ENCODE measurements at regions not wholly inside any gene's neighbourhood (a gene's known extent, or its start where the extent isn't known, plus 50 kb on each side); places are given as distances from the start of the nearest gene placed in this dataset.

DNA sequence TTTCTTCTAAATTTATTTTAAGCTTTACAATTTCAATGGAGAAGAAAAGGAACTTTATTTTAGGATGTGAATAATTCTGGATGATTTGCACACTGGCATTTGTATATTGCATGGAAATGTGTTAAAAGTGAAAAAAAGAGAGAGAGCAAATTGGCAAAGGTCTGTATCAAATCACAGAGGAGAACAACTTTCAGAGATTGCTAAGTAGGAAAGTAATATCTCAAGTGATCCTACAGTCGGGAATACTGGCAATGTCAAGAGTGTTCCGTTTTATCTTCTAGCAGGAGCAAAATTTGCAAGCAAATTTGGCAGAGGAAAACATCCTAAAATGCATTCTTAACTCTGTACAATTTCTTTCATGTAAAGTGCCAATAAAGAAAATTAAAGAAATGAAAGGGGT, 97.1 kb upstream of the TMC3 start:
- H3K9ac ChIP-seq (ENCODE audit: low read length), result no peak overlapping the region
- no peaks in the 10 kb centered on the region for H3K36me3 ChIP-seq (ENCODE audit: control insufficient read depth, insufficient read depth, low read length)
- H3K9me3 ChIP-seq (ENCODE audit: control insufficient read depth, insufficient read depth, low read depth, low read length), result no peaks in the 10 kb centered on the region
- H3K4me1 ChIP-seq (ENCODE audit: control insufficient read depth, insufficient read depth, low read length), result no peaks in the 10 kb centered on the region
- H3K27ac ChIP-seq (ENCODE audit: low read depth, low read length), result no peak overlapping the region
- no peak overlapping the region for H3K4me3 ChIP-seq (ENCODE audit: low read depth, low read length)
- H3K27me3 ChIP-seq (ENCODE audit: control insufficient read depth, insufficient read depth, low read length), result no peaks in the 10 kb centered on the region

DNA sequence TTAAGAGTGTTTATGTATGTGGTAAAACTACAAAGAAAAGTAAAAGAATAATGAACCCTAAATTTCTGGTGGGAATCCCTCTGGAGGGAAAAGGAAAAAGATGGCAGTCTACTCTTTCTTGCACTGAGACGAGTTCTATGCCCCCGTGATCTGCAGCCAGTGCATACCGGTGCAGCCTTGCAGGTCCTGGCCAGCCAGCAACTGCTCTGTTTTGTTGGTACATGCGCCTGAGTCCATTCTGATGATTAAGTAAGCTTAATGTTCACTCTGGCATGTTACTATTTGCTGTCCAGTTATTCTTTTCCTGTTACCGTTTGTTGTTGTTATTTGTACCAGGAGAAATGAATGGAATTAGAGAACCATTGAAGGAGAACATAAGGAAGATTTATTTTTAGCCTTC, 95.1 kb upstream of the TMC3 start:
- Histone ChIP-seq H3K27ac (ENCODE audit: low read depth, low read length) (no peak overlapping the region), H3K4me1 (ENCODE audit: control insufficient read depth, insufficient read depth, low read length) (no peaks in the 10 kb centered on the region), H3K27me3 (ENCODE audit: control insufficient read depth, insufficient read depth, low read length) (no peaks in the 10 kb centered on the region), H3K9me3 (ENCODE audit: control insufficient read depth, insufficient read depth, low read depth, low read length) (no peaks in the 10 kb centered on the region), H3K36me3 (ENCODE audit: control insufficient read depth, insufficient read depth, low read length) (no peaks in the 10 kb centered on the region), H3K9ac (ENCODE audit: low read length) (no peak overlapping the region), H3K4me3 (ENCODE audit: low read depth, low read length) (no peak overlapping the region)

- H3K4me1 ChIP-seq (ENCODE audit: control insufficient read depth, insufficient read depth, low read length), result no peaks in the 10 kb centered on the region
- H3K9me3 ChIP-seq (ENCODE audit: control insufficient read depth, insufficient read depth, low read depth, low read length), result no peaks in the 10 kb centered on the region; the same call in 1 of the 2 replicates
- no peak overlapping the region for H3K4me3 ChIP-seq (ENCODE audit: low read depth, low read length)
- no peak overlapping the region for H3K9ac ChIP-seq (ENCODE audit: low read length)
- no peaks in the 10 kb centered on the region for H3K36me3 ChIP-seq (ENCODE audit: control insufficient read depth, insufficient read depth, low read length)
- H3K27ac ChIP-seq (ENCODE audit: low read depth, low read length), result no peak overlapping the region
- H3K27me3 ChIP-seq (ENCODE audit: control insufficient read depth, insufficient read depth, low read length), result no peaks in the 10 kb centered on the region
These were observed 92.7 kb upstream of the TMC3 start for GRCh38 chr15:81466741-81467140.

DNA sequence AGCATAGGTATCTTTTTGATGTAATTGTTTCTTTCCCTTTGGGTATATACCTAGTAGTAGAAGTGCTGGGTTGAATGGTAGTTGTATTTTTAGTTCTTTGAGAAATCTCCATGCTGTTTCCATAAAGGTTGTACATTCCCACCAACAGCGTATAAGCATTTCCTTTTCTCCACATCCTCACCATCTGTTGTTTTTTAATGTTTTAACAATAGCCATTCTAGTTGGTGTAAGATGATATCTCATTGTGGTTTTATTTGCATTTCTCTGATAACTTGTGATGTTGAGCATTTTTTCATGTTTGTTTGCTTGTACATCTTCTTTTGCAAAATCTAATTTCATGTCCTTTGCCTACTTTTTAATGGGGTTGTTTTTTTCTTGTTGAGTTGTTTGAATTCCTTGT, 80.0 kb upstream of the TMC3 start:
- H3K9ac ChIP-seq (ENCODE audit: low read length), result no peak overlapping the region

DNA sequence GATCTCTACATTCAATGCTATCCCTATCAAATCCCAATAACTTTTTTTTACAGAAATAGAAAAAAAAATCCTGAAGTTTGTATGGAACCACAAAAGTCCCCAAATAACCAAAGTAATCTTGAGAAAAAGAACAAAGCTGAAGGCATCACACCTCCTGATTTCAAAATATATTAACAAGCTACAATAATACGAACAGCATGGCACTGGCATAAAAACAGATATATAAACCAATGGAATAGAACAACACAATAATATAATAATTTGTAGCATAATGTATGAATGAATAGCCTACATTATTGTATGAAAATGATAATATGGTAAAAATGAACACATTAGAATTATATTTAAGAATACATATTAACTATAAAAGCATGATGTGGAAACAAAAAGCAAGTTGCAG, 76.7 kb upstream of the TMC3 start:
- H3K9ac ChIP-seq (ENCODE audit: low read length), result no peak overlapping the region
- H3K9me3 ChIP-seq (ENCODE audit: control insufficient read depth, insufficient read depth, low read depth, low read length), result peaks cover 13% of the 10 kb centered on the region
- no peaks in the 10 kb centered on the region for H3K36me3 ChIP-seq (ENCODE audit: control insufficient read depth, insufficient read depth, low read length)
- H3K4me3 ChIP-seq (ENCODE audit: low read depth, low read length), result no peak overlapping the region
- no peaks in the 10 kb centered on the region for H3K4me1 ChIP-seq (ENCODE audit: control insufficient read depth, insufficient read depth, low read length)
- H3K27me3 ChIP-seq (ENCODE audit: control insufficient read depth, insufficient read depth, low read length), result no peaks in the 10 kb centered on the region
- no peak overlapping the region for H3K27ac ChIP-seq (ENCODE audit: low read depth, low read length)

More for the DNA sequence above, 80.0 kb upstream of the TMC3 start:
- H3K4me1 ChIP-seq (ENCODE audit: control insufficient read depth, insufficient read depth, low read length), result no peaks in the 10 kb centered on the region
- no peaks in the 10 kb centered on the region for H3K36me3 ChIP-seq (ENCODE audit: control insufficient read depth, insufficient read depth, low read length)
- no peak overlapping the region for H3K4me3 ChIP-seq (ENCODE audit: low read depth, low read length)
- H3K27me3 ChIP-seq (ENCODE audit: control insufficient read depth, insufficient read depth, low read length), result no peaks in the 10 kb centered on the region
- H3K27ac ChIP-seq (ENCODE audit: low read depth, low read length), result no peak overlapping the region
- peaks cover 3% of the 10 kb centered on the region for H3K9me3 ChIP-seq (ENCODE audit: control insufficient read depth, insufficient read depth, low read depth, low read length)

GRCh38 chr15:81449836-81450474, 75.9 kb upstream of the TMC3 start:
- H3K4me1 ChIP-seq (ENCODE audit: control insufficient read depth, insufficient read depth, low read length), result no peaks in the 10 kb centered on the region
- peaks cover 17% of the 10 kb centered on the region for H3K9me3 ChIP-seq (ENCODE audit: control insufficient read depth, insufficient read depth, low read depth, low read length)
- H3K36me3 ChIP-seq (ENCODE audit: control insufficient read depth, insufficient read depth, low read length), result no peaks in the 10 kb centered on the region
- no peaks in the 10 kb centered on the region for H3K27me3 ChIP-seq (ENCODE audit: control insufficient read depth, insufficient read depth, low read length)
- H3K9ac ChIP-seq (ENCODE audit: low read length), result no peak overlapping the region
- H3K27ac ChIP-seq (ENCODE audit: low read depth, low read length), result no peak overlapping the region
- no peak overlapping the region for H3K4me3 ChIP-seq (ENCODE audit: low read depth, low read length)

DNA sequence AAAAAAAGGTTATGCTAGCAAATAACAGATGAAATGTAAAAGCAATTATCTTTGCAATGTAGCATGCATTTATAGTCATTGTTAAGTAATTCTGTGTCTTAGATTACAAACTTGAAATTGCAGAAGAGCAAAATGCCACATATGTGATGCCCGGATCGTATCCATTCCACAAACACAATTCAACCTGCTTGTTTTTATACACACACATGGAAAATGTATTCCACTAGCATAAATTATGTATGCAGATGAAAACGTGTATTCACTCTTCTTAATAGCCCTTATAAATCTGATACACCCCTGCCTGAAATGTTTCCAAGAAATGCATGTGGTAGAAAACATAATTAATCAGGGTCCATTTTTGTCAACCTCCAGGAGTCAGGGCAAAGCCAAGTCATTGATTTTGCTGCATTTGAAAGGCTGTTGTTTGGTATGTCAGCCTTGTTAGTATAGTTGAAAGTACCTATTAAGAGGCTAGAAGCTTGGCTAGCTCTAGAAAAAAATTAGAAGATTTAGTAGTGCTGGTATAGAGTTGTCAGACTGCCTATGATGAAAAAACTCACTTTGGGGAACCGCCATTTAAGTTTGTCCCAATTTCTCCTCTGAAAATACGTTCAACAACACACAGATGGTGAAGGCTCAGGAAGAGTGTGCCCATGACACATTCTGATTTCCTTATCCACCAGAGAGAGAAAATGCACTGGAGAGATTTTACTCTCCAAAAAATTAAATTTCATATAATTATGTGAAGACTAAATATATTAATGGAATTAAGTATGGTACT, 69.2 kb upstream of the TMC3 start:
- Histone ChIP-seq H3K36me3 (ENCODE audit: control insufficient read depth, insufficient read depth, low read length) (no peaks in the 10 kb centered on the region), H3K4me1 (ENCODE audit: control insufficient read depth, insufficient read depth, low read length) (peaks cover 11% of the 10 kb centered on the region), H3K4me3 (ENCODE audit: low read depth, low read length) (no peak overlapping the region)

GRCh38 chr15:81442454-81442853, 68.4 kb upstream of the TMC3 start:
- H3K4me1 ChIP-seq (ENCODE audit: control insufficient read depth, insufficient read depth, low read length), result peaks cover 11% of the 10 kb centered on the region
- peaks cover 17% of the 10 kb centered on the region; the same call in 1 of the 2 replicates for H3K9me3 ChIP-seq (ENCODE audit: control insufficient read depth, insufficient read depth, low read depth, low read length)
- H3K36me3 ChIP-seq (ENCODE audit: control insufficient read depth, insufficient read depth, low read length), result no peaks in the 10 kb centered on the region
- H3K4me3 ChIP-seq (ENCODE audit: low read depth, low read length), result no peak overlapping the region
- no peak overlapping the region for H3K9ac ChIP-seq (ENCODE audit: low read length)
- no peaks in the 10 kb centered on the region for H3K27me3 ChIP-seq (ENCODE audit: control insufficient read depth, insufficient read depth, low read length)
- no peak overlapping the region for H3K27ac ChIP-seq (ENCODE audit: low read depth, low read length)

More for the DNA sequence above, 69.2 kb upstream of the TMC3 start:
- no peak overlapping the region for H3K9ac ChIP-seq (ENCODE audit: low read length)
- no peak overlapping the region for H3K27ac ChIP-seq (ENCODE audit: low read depth, low read length)
- peaks cover 17% of the 10 kb centered on the region; the same call in 1 of the 2 replicates for H3K9me3 ChIP-seq (ENCODE audit: control insufficient read depth, insufficient read depth, low read depth, low read length)
- H3K27me3 ChIP-seq (ENCODE audit: control insufficient read depth, insufficient read depth, low read length), result no peaks in the 10 kb centered on the region

- Histone ChIP-seq H3K27me3 (ENCODE audit: control insufficient read depth, insufficient read depth, low read length) (no peaks in the 10 kb centered on the region), H3K4me3 (ENCODE audit: low read depth, low read length) (no peak overlapping the region), H3K27ac (ENCODE audit: low read depth, low read length) (no peak overlapping the region), H3K36me3 (ENCODE audit: control insufficient read depth, insufficient read depth, low read length) (no peaks in the 10 kb centered on the region), H3K9me3 (ENCODE audit: control insufficient read depth, insufficient read depth, low read depth, low read length) (no peaks in the 10 kb centered on the region; the same call in 1 of the 2 replicates), H3K4me1 (ENCODE audit: control insufficient read depth, insufficient read depth, low read length) (no peaks in the 10 kb centered on the region), H3K9ac (ENCODE audit: low read length) (no peak overlapping the region)
These were observed 60.8 kb upstream of the TMC3 start for GRCh38 chr15:81434851-81435250.

DNA sequence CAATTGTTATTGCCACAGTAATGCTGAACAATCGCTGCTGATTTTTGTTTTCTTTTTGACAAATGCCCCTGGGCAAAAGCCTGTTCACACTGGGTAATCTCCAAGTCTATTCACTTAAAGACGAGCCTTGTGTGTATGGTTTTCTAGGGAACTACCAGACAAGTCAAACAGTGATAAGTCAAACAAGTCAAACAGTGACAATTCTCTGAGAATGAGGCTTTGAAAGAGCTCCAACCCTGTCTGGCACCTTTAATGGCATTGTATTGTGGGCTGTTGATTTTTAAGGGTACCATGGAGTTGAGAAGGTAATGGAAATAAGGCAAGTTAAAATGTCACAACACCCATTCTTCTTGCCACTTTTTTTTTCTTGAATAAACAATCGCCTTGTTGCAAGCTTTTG, 59.4 kb upstream of the TMC3 start:
- no peaks in the 10 kb centered on the region; the same call in 1 of the 2 replicates for H3K9me3 ChIP-seq (ENCODE audit: control insufficient read depth, insufficient read depth, low read depth, low read length)
- no peak overlapping the region for H3K4me3 ChIP-seq (ENCODE audit: low read depth, low read length)
- no peaks in the 10 kb centered on the region for H3K27me3 ChIP-seq (ENCODE audit: control insufficient read depth, insufficient read depth, low read length)
- H3K4me1 ChIP-seq (ENCODE audit: control insufficient read depth, insufficient read depth, low read length), result no peaks in the 10 kb centered on the region
- H3K36me3 ChIP-seq (ENCODE audit: control insufficient read depth, insufficient read depth, low read length), result no peaks in the 10 kb centered on the region
- no peak overlapping the region for H3K9ac ChIP-seq (ENCODE audit: low read length)
- no peak overlapping the region for H3K27ac ChIP-seq (ENCODE audit: low read depth, low read length)

GRCh38 chr15:81432179-81432578, 58.2 kb upstream of the TMC3 start:
- no peak overlapping the region for H3K9ac ChIP-seq (ENCODE audit: low read length)
- peaks cover 4% of the 10 kb centered on the region; the same call in 1 of the 2 replicates for H3K4me1 ChIP-seq (ENCODE audit: control insufficient read depth, insufficient read depth, low read length)
- H3K36me3 ChIP-seq (ENCODE audit: control insufficient read depth, insufficient read depth, low read length), result no peaks in the 10 kb centered on the region
- H3K27ac ChIP-seq (ENCODE audit: low read depth, low read length), result no peak overlapping the region
- H3K9me3 ChIP-seq (ENCODE audit: control insufficient read depth, insufficient read depth, low read depth, low read length), result no peaks in the 10 kb centered on the region; the same call in 1 of the 2 replicates
- H3K4me3 ChIP-seq (ENCODE audit: low read depth, low read length), result no peak overlapping the region
- H3K27me3 ChIP-seq (ENCODE audit: control insufficient read depth, insufficient read depth, low read length), result no peaks in the 10 kb centered on the region

Data from HUES6 (cell line).